ENCODE measurements at regions not wholly inside any gene's neighbourhood (a gene's known extent, or its start where the extent isn't known, plus 50 kb on each side); places are given as distances from the start of the nearest gene placed in this dataset.

GRCh38 chr4:115918149-115918548 lies 804.7 kb upstream of the NDST4 start:
- intact Hi-C loops (cut with DNase I), result no loop called here
- Histone ChIP-seq H3K4me3 (no peak overlapping the region), H3K4me1 (replicated peaks) (no peaks in the 10 kb centered on the region), H3K27ac (no peak overlapping the region), H3K36me3 (no peaks in the 10 kb centered on the region), H3K27me3 (replicated peaks; ENCODE audit: insufficient read depth) (no peaks in the 10 kb centered on the region), H3K9me3 (no peaks in the 10 kb centered on the region)
- DNase-seq (ENCODE audit: low spot score), result no peak
- TF ChIP-seq POLR2AphosphoS5 (IDR thresholded peaks at IDR 0.05), result no peak
- no peak for TF ChIP-seq CTCF (IDR thresholded peaks at IDR 0.05)
- no peak for TF ChIP-seq POLR2A (IDR thresholded peaks at IDR 0.05)

- 77% methylated on average over 2 of the region's 2 CpGs for WGBS
- Histone ChIP-seq H3K9me3 (no peaks in the 10 kb centered on the region), H3K4me3 (no peak overlapping the region), H3K27me3 (replicated peaks; ENCODE audit: insufficient read depth) (no peaks in the 10 kb centered on the region), H3K27ac (no peak overlapping the region), H3K36me3 (no peaks in the 10 kb centered on the region), H3K4me1 (replicated peaks) (no peaks in the 10 kb centered on the region)
- DNase-seq (ENCODE audit: low spot score), result no peak
- intact Hi-C loops (cut with DNase I), result no loop called here
- TF ChIP-seq POLR2A (IDR thresholded peaks at IDR 0.05) (no peak), CTCF (IDR thresholded peaks at IDR 0.05) (no peak), POLR2AphosphoS5 (IDR thresholded peaks at IDR 0.05) (no peak)
These were observed 793.0 kb upstream of the NDST4 start for GRCh38 chr4:115906428-115906827.

- no peaks in the 10 kb centered on the region for H3K9me3 ChIP-seq
- no peaks in the 10 kb centered on the region for H3K27me3 ChIP-seq (replicated peaks; ENCODE audit: insufficient read depth)
- H3K27ac ChIP-seq, result no peak overlapping the region
- H3K4me3 ChIP-seq, result no peak overlapping the region
- TF ChIP-seq CTCF (IDR thresholded peaks at IDR 0.05) (no peak), POLR2A (IDR thresholded peaks at IDR 0.05) (no peak), POLR2AphosphoS5 (IDR thresholded peaks at IDR 0.05) (no peak)
- no peaks in the 10 kb centered on the region for H3K4me1 ChIP-seq (replicated peaks)
- intact Hi-C loops (cut with DNase I), result no loop called here
- 83% methylated on average over 1 of the region's 1 CpG for WGBS
- DNase-seq (ENCODE audit: low spot score), result no peak
- H3K36me3 ChIP-seq, result no peaks in the 10 kb centered on the region
These were observed 770.4 kb upstream of the NDST4 start for GRCh38 chr4:115883847-115884246.

DNA sequence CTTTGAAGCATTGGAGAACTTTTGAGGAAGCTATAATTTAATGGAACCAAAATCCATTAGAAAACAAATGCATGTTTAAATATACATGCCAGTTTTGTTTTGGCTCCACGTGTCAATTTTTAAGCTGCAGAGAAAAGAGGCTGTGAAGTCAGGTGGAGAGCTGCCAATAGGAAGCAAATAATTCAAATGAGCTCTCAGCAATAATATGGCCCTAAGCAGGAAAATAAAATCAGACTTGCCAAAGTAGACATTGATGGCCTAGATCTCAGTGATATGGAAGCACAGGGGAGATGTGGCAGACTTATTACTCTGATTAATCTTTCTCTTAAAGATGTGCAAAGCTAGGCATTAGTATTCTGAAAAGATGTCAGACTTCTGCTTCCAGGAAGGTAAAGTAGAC lies 769.8 kb upstream of the NDST4 start:
- H3K4me1 ChIP-seq (replicated peaks), result no peaks in the 10 kb centered on the region
- H3K9me3 ChIP-seq, result no peaks in the 10 kb centered on the region
- H3K36me3 ChIP-seq, result no peaks in the 10 kb centered on the region
- intact Hi-C loops (cut with DNase I), result no loop called here
- no peak for DNase-seq (ENCODE audit: low spot score)
- no peak for TF ChIP-seq CTCF (IDR thresholded peaks at IDR 0.05)
- no peak for TF ChIP-seq POLR2A (IDR thresholded peaks at IDR 0.05)
- TF ChIP-seq POLR2AphosphoS5 (IDR thresholded peaks at IDR 0.05), result no peak
- H3K27ac ChIP-seq, result no peak overlapping the region
- H3K27me3 ChIP-seq (replicated peaks; ENCODE audit: insufficient read depth), result no peaks in the 10 kb centered on the region
- WGBS, result 26% methylated on average over 1 of the region's 1 CpG
- no peak overlapping the region for H3K4me3 ChIP-seq

GRCh38 chr4:115873048-115873447 lies 759.6 kb upstream of the NDST4 start:
- intact Hi-C loops (cut with DNase I), result no loop called here
- Histone ChIP-seq H3K27me3 (replicated peaks; ENCODE audit: insufficient read depth) (no peaks in the 10 kb centered on the region), H3K4me3 (no peak overlapping the region), H3K27ac (no peak overlapping the region), H3K36me3 (no peaks in the 10 kb centered on the region), H3K4me1 (replicated peaks) (no peaks in the 10 kb centered on the region), H3K9me3 (no peaks in the 10 kb centered on the region)
- no peak for TF ChIP-seq POLR2A (IDR thresholded peaks at IDR 0.05)
- TF ChIP-seq CTCF (IDR thresholded peaks at IDR 0.05), result no peak
- DNase-seq (ENCODE audit: low spot score), result no peak
- WGBS, result 100% methylated on average over 2 of the region's 2 CpGs
